T-cell (primary cell): ENCODE measurements at regions not wholly inside any gene's neighbourhood (a gene's known extent, or its start where the extent isn't known, plus 50 kb on each side); places are given as distances from the start of the nearest gene placed in this dataset.

Experiments used
- ATAC-seq, 4 experiments: fragments of 200-7000 bp in 3 of 4; fragments of 150-1000 bp in 1 of 4; cut with Tn5 transposase; replicated peaks in 1 of 4; 1 replicate in 3 of 4; 2 replicates in 1 of 4; pipeline ENCODE4 v1.10.0; 2021; ENCODE audit warnings: moderate library complexity in 3 of 4, mild to moderate bottlenecking in 2 of 4, moderate number of reproducible peaks in 1 of 4
- CTCF ChIA-PET, 2 donors: fragments of 300-600 bp; sonication (Branson Sonifier 250); formaldehyde crosslinking; loops; one replicate each; lab custom pipeline; 2022; ENCODE audit warnings: antibody characterized with exemption in 2 of 2; lab: Charles Lee
- POLR2A ChIA-PET, 2 donors: fragments of 300-600 bp; sonication (Branson Sonifier 250); formaldehyde crosslinking; loops; one replicate each; lab custom pipeline; 2022; ENCODE audit warnings: antibody characterized with exemption in 2 of 2; lab: Charles Lee
- DNase-seq, 35 experiments: peaks; one replicate each; pipeline versions ENCODE4 v3.0.0 to v3.0.0-alpha.2; 2013 to 2023
- H3K27ac ChIP-seq: one replicate; pipeline ENCODE4 v1.5.1; 2013; ENCODE audit warnings: low read length
- H3K27me3 ChIP-seq, 2 experiments: replicated peaks in 1 of 2; 1 replicate in 1 of 2; 2 replicates in 1 of 2; pipeline versions ENCODE4 v1.6.1 to v1.7.0; 2013; ENCODE audit warnings: low read length in 1 of 2, mixed read lengths in 1 of 2; ENCODE audit not compliant: control insufficient read depth in 2 of 2, insufficient read depth in 2 of 2; ENCODE audit errors: extremely low read depth in 1 of 2
- H3K36me3 ChIP-seq, 2 donors: 1 replicate in 1 of 2; 2 replicates in 1 of 2; pipeline versions ENCODE4 v1.6.1 to v1.7.0; 2013; ENCODE audit warnings: low read length in 1 of 2; ENCODE audit not compliant: control insufficient read depth in 2 of 2, insufficient read depth in 1 of 2; ENCODE audit errors: extremely low read depth in 1 of 2
- H3K4me1 ChIP-seq, 2 experiments: 1 replicate in 1 of 2; 2 replicates in 1 of 2; pipeline versions ENCODE4 v1.6.1 to v1.7.0; 2013; ENCODE audit warnings: low read length in 2 of 2, mixed read lengths in 1 of 2; ENCODE audit not compliant: insufficient read depth in 2 of 2, control insufficient read depth in 1 of 2; ENCODE audit errors: extremely low read depth in 1 of 2
- H3K4me3 ChIP-seq, 2 donors: 1 replicate in 1 of 2; 2 replicates in 1 of 2; pipeline versions ENCODE4 v1.5.1 to v1.7.0; 2013; ENCODE audit warnings: mild to moderate bottlenecking in 2 of 2, low read length in 1 of 2, moderate library complexity in 1 of 2; ENCODE audit not compliant: control insufficient read depth in 1 of 2; ENCODE audit errors: extremely low read depth in 1 of 2
- H3K9me3 ChIP-seq: 2 replicates; pipeline ENCODE4 v1.7.0; 2013
- H3K27ac Mint-ChIP-seq, 2 donors: one replicate each; pipeline ENCODE4 v1.8.0; 2020 to 2021; ENCODE audit warnings: mild to moderate bottlenecking in 2 of 2, mixed read lengths in 2 of 2
- H3K27me3 Mint-ChIP-seq, 2 donors: one replicate each; pipeline ENCODE4 v1.8.0; 2021 to 2022; ENCODE audit warnings: mixed read lengths in 2 of 2
- H3K36me3 Mint-ChIP-seq: one replicate; pipeline ENCODE4 v1.8.0; 2021; ENCODE audit warnings: mixed read lengths
- H3K4me1 Mint-ChIP-seq, 3 donors: one replicate each; pipeline ENCODE4 v1.8.0; 2020 to 2022; ENCODE audit warnings: mixed read lengths in 3 of 3, mild to moderate bottlenecking in 1 of 3
- H3K4me3 Mint-ChIP-seq, 3 donors: one replicate each; pipeline ENCODE4 v1.8.0; 2020 to 2022; ENCODE audit warnings: mild to moderate bottlenecking in 3 of 3, mixed read lengths in 3 of 3, moderate library complexity in 3 of 3
- H3K9me3 Mint-ChIP-seq, 3 donors: one replicate each; pipeline ENCODE4 v1.8.0; 2020 to 2022; ENCODE audit warnings: mixed read lengths in 3 of 3
- WGBS: methylation state at CpG from one replicate; pipeline ENCODE4 v1.1.5; 2013; ENCODE audit warnings: missing lambda C conversion rate; ENCODE audit not compliant: insufficient coverage; 5-methylcytosine and 5-hydroxymethylcytosine counted together

GRCh38 chr1:187682112-187682511 is 853.4 kb downstream of the PLA2G4A start:
- ChIA-PET CTCF (interaction anchor here in 1 of 2 donors (0.6 kb wide), 1 partner anchor 26 kb away, joined by 3 read pairs; no protein-coding TSS in a partner anchor), POLR2A (no interaction called here)

DNA sequence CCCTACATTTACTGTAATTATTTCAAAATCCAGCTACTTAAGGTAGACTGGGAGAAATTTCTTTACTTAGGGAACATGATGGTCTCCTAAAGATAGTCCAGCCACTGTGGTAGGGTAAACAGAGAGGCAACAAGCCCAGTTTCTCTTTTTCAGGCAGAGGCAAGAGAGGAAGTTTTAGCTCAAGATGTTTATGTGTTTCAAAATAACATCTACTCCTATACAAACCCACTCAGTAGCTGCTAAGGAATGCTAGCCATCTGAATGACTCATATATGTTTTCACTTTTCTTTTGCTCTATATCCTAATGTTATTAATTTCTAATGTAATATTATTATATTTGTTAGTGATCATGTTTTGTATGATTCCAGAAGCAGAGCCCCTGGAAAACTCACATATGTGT is 856.6 kb downstream of the PLA2G4A start:
- H3K36me3 ChIP-seq: no peaks in the 10 kb centered on the region
- ATAC-seq: no peak
- Mint-ChIP-seq H3K36me3 (no peaks in the 10 kb centered on the region), H3K27me3 (no peaks in the 10 kb centered on the region), H3K9me3 (peaks cover 4 to 11% (median 7%) of the 10 kb centered on the region in 3 donors), H3K27ac (no peak overlapping the region), H3K4me3 (no peak overlapping the region), H3K4me1 (no peaks in the 10 kb centered on the region)
- no peaks in the 10 kb centered on the region for H3K27me3 ChIP-seq
- no peak overlapping the region for H3K4me3 ChIP-seq
- no peak overlapping the region for H3K27ac ChIP-seq
- ChIA-PET CTCF (no interaction called here), POLR2A (no interaction called here)
- DNase-seq: no peak
- no peaks in the 10 kb centered on the region for H3K4me1 ChIP-seq
- no peaks in the 10 kb centered on the region for H3K9me3 ChIP-seq

More at GRCh38 chr1:187682112-187682511, 853.4 kb downstream of the PLA2G4A start:
- no peak overlapping the region for H3K4me3 Mint-ChIP-seq
- Histone ChIP-seq H3K9me3 (no peaks in the 10 kb centered on the region), H3K4me1 (no peaks in the 10 kb centered on the region), H3K36me3 (no peaks in the 10 kb centered on the region), H3K4me3 (no peak overlapping the region), H3K27ac (no peak overlapping the region), H3K27me3 (no peaks in the 10 kb centered on the region)
- peaks cover 0 to 5% (median 2%) of the 10 kb centered on the region in 3 donors for H3K9me3 Mint-ChIP-seq
- DNase-seq (no peak), ATAC-seq (no peak)
- no peaks in the 10 kb centered on the region for H3K27me3 Mint-ChIP-seq
- H3K27ac Mint-ChIP-seq: no peak overlapping the region
- H3K36me3 Mint-ChIP-seq: no peaks in the 10 kb centered on the region
- WGBS: no CpG with 5 or more reads among the region's 2 CpGs
- no peaks in the 10 kb centered on the region for H3K4me1 Mint-ChIP-seq

GRCh38 chr1:187689129-187689528 is 860.4 kb downstream of the PLA2G4A start:
- POLR2A ChIA-PET: no interaction called here
- H3K4me1 Mint-ChIP-seq: no peaks in the 10 kb centered on the region
- Histone ChIP-seq H3K4me3 (no peak overlapping the region), H3K27ac (no peak overlapping the region), H3K36me3 (no peaks in the 10 kb centered on the region), H3K4me1 (no peaks in the 10 kb centered on the region), H3K27me3 (no peaks in the 10 kb centered on the region), H3K9me3 (no peaks in the 10 kb centered on the region)
- no peak for ATAC-seq
- H3K27me3 Mint-ChIP-seq: no peaks in the 10 kb centered on the region
- CTCF ChIA-PET: interaction anchor here in 1 of 2 donors (0.6 kb wide), 1 partner anchor 132 kb away, joined by 3 read pairs; no protein-coding TSS in a partner anchor
- DNase-seq: no peak
- no peak overlapping the region for H3K4me3 Mint-ChIP-seq
- H3K27ac Mint-ChIP-seq: no peak overlapping the region
- no peaks in the 10 kb centered on the region for H3K36me3 Mint-ChIP-seq
- peaks cover 6 to 10% (median 10%) of the 10 kb centered on the region in 3 donors for H3K9me3 Mint-ChIP-seq

DNA sequence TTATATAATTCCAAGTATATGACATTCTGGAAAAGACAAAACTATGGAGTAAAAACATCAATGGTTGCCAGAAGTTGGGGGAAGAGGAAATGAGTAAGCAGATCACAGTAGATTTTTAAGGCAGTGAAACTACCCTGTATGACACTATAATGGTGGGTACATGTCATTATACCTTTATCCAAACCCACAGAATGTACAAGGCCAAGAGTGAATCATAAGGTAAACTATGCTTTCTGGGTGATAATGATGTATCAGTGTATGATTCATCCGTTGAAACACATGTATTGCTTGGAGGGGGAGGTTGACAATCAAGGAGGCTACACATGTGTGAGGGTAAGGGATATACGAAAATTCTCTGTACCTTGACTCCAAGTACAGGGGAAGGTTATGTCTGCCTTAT is 862.7 kb downstream of the PLA2G4A start:
- H3K27ac ChIP-seq: no peak overlapping the region
- H3K9me3 Mint-ChIP-seq: peaks cover 6 to 10% (median 10%) of the 10 kb centered on the region in 3 donors
- H3K36me3 ChIP-seq: no peaks in the 10 kb centered on the region
- H3K27ac Mint-ChIP-seq: no peak overlapping the region
- H3K36me3 Mint-ChIP-seq: no peaks in the 10 kb centered on the region
- H3K27me3 ChIP-seq: no peaks in the 10 kb centered on the region
- WGBS: 50% methylated on average over 1 of the region's 2 CpGs
- ChIA-PET CTCF (no interaction called here), POLR2A (no interaction called here)
- no peak for DNase-seq
- H3K4me3 Mint-ChIP-seq: no peak overlapping the region
- no peaks in the 10 kb centered on the region for H3K27me3 Mint-ChIP-seq
- no peak overlapping the region for H3K4me3 ChIP-seq
- H3K4me1 ChIP-seq: no peaks in the 10 kb centered on the region
- ATAC-seq: no peak
- H3K4me1 Mint-ChIP-seq: no peaks in the 10 kb centered on the region
- H3K9me3 ChIP-seq: no peaks in the 10 kb centered on the region

- H3K27me3 Mint-ChIP-seq: no peaks in the 10 kb centered on the region
- H3K4me3 ChIP-seq: no peak overlapping the region
- no peaks in the 10 kb centered on the region for H3K4me1 Mint-ChIP-seq
- no peaks in the 10 kb centered on the region for H3K27me3 ChIP-seq
- WGBS: 67% methylated on average over 2 of the region's 5 CpGs
- H3K36me3 ChIP-seq: no peaks in the 10 kb centered on the region
- no peak overlapping the region for H3K27ac ChIP-seq
- H3K4me1 ChIP-seq: no peaks in the 10 kb centered on the region
- H3K27ac Mint-ChIP-seq: no peak overlapping the region
- peaks cover 6 to 10% (median 10%) of the 10 kb centered on the region in 3 donors for H3K9me3 Mint-ChIP-seq
- H3K4me3 Mint-ChIP-seq: no peak overlapping the region
- no peaks in the 10 kb centered on the region for H3K36me3 Mint-ChIP-seq
- no peak for DNase-seq
- ChIA-PET CTCF (interaction anchor here in 1 of 2 donors (0.7 kb wide), 1 partner anchor 1882 kb away, joined by 3 read pairs; no protein-coding TSS in a partner anchor), POLR2A (no interaction called here)
- ATAC-seq: no peak
- no peaks in the 10 kb centered on the region for H3K9me3 ChIP-seq
These were observed 864.0 kb downstream of the PLA2G4A start for GRCh38 chr1:187692799-187693198.

DNA sequence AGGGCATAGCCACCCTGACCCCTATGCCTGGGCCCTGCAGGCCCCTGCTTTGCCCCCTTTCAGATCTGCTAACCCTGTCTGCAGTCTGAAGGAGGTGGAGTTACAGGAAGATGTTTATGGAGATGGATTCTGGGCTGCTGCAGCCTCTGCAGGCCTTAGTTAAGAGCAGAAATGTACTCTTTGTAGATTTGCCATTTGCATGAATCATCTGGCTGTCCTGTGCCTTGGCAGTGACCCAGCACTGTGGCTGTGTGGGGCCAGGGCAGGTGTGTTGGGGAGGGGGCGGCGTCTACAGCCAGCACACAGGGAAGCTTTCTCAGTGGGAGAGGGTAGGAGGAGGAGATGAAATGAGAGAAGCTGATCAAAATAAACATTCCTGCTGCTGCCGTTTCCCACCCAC is 867.3 kb downstream of the PLA2G4A start:
- no peak overlapping the region for H3K4me3 ChIP-seq
- H3K36me3 Mint-ChIP-seq: no peaks in the 10 kb centered on the region
- POLR2A ChIA-PET: no interaction called here
- H3K4me1 Mint-ChIP-seq: no peaks in the 10 kb centered on the region
- DNase-seq (no peak), ATAC-seq (no peak)
- 45% methylated on average over 1 of the region's 3 CpGs for WGBS
- CTCF ChIA-PET: no interaction called here
- H3K9me3 ChIP-seq: no peaks in the 10 kb centered on the region
- no peaks in the 10 kb centered on the region for H3K4me1 ChIP-seq
- no peak overlapping the region for H3K27ac ChIP-seq
- H3K27ac Mint-ChIP-seq: no peak overlapping the region
- peaks cover 0 to 3% (median 1%) of the 10 kb centered on the region in 3 donors for H3K9me3 Mint-ChIP-seq
- H3K27me3 Mint-ChIP-seq: no peaks in the 10 kb centered on the region
- H3K27me3 ChIP-seq: no peaks in the 10 kb centered on the region
- no peaks in the 10 kb centered on the region for H3K36me3 ChIP-seq
- H3K4me3 Mint-ChIP-seq: no peak overlapping the region
